Transverse colon (tissue), 4 donors: ENCODE measurements at regions not wholly inside any gene's neighbourhood (a gene's known extent, or its start where the extent isn't known, plus 50 kb on each side); places are given as distances from the start of the nearest gene placed in this dataset.
"Not testable (repeated sequence)": the region's sequence is repeated elsewhere in the genome, so short reads cannot be mapped to it uniquely, and the experiment has no call there.

Experiments
- DNase-seq: peaks from one replicate; pipeline ENCODE4 v3.0.0-alpha.2; 2019
- H3K27ac ChIP-seq, 4 donors: fragments of 200-600 bp; sonication (generic); 2 replicates each; pipeline ENCODE4 v1.5.1; 2016 to 2018; ENCODE audit warnings: inconsistent platforms in 4 of 4
- H3K27me3 ChIP-seq: fragments of 200-600 bp; sonication (generic); 2 replicates; pipeline ENCODE4 v1.5.1; 2017; ENCODE audit warnings: inconsistent platforms
- H3K36me3 ChIP-seq, 4 donors: fragments of 200-600 bp; sonication (generic); 2 replicates each; pipeline ENCODE4 v1.5.1; 2017 to 2019; ENCODE audit warnings: inconsistent platforms in 4 of 4
- H3K4me1 ChIP-seq, 4 donors: fragments of 200-600 bp; sonication (generic); 2 replicates each; pipeline ENCODE4 v1.5.1; 2017 to 2020; ENCODE audit warnings: inconsistent platforms in 4 of 4
- H3K4me3 ChIP-seq, 4 donors: fragments of 200-600 bp; sonication (generic); 1 replicate in 1 of 4; 2 replicates in 3 of 4; pipeline versions ENCODE4 v1.5.1 to v1.6.1; 2017 to 2019; ENCODE audit warnings: inconsistent platforms in 4 of 4
- H3K9me3 ChIP-seq, 2 donors: fragments of 200-600 bp; sonication (generic); 2 replicates each; pipeline ENCODE4 v1.5.1; 2017 to 2019; ENCODE audit warnings: inconsistent platforms in 2 of 2
- EP300 ChIP-seq: sonication (generic); formaldehyde crosslinking; IDR thresholded peaks from one replicate; pipeline ENCODE4 v1.6.1; 2017; ENCODE audit warnings: antibody characterized with exemption, low read depth
- POLR2A ChIP-seq: fragments of 450-650 bp; IDR thresholded peaks from one replicate; pipeline ENCODE4 v1.6.1; 2016; ENCODE audit warnings: antibody characterized with exemption, mild to moderate bottlenecking, moderate library complexity
- POLR2AphosphoS5 ChIP-seq, 3 donors: sonication (generic); formaldehyde crosslinking; IDR thresholded peaks; one replicate each; pipeline ENCODE4 v1.6.1; 2016; ENCODE audit warnings: antibody characterized with exemption in 3 of 3
- WGBS, 2 donors: methylation state at CpG; one replicate each; pipeline ENCODE4 v1.1.5; 2018; ENCODE audit warnings: low coverage in 1 of 2; 5-methylcytosine and 5-hydroxymethylcytosine counted together
- in situ Hi-C, 4 donors: fragments of 200-750 bp; cut with MboI; loops; one replicate each; pipeline versions ENCODE4 v1.15.0 to v1.15.1; 2017; ENCODE audit warnings: low sequenced_read_pairs in 3 of 4, low pct_ligation_motif_present in 1 of 4, low pct_unique_long_range_greater_than_20kb in 1 of 4
- intact Hi-C: fragments of 100-400 bp; cut with DNase I; formaldehyde crosslinking; loops from one replicate; pipeline ENCODE4 v1.15.1; 2023; ENCODE audit warnings: low total_unique reads
- TF ChIP-seq, protein P1 (sequence below), 5 experiments: fragments of 200-600 bp in 3 of 5; fragments of 450-650 bp in 2 of 5; sonication (generic) in 3 of 5; IDR thresholded peaks; 1 replicate in 2 of 5; 2 replicates in 3 of 5; pipeline ENCODE4 v1.5.1; 2016 to 2017; ENCODE audit warnings: antibody characterized with exemption in 5 of 5, inconsistent platforms in 3 of 5, mild to moderate bottlenecking in 2 of 5, moderate library complexity in 1 of 5

DNA sequence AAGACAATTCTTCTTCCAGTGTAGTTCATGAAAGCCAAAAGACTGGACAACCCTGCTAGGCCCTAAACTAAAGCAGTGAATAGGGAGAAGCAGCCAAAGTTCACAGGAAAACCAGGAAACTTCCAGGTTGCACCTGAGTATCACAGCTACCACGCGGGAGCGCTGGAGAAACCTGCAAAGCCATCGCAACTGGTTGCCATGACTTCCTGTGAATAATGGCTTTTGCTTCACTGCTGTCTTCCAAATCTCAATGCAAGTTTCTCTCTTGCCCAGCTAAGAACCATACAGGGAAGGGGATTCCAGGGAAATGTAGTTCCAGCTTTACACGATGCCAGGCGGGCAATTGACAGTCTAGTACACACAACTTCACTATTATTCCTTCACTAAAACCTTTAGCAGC lies 114.1 kb downstream of the GXYLT1 start:
- H3K36me3 ChIP-seq: no peaks in the 10 kb centered on the region
- no peaks in the 10 kb centered on the region for H3K9me3 ChIP-seq
- no peak for DNase-seq
- no peaks in the 10 kb centered on the region for H3K4me1 ChIP-seq
- intact Hi-C loops: no loop called here
- H3K4me3 ChIP-seq: no peak overlapping the region
- H3K27me3 ChIP-seq: no peaks in the 10 kb centered on the region
- in situ Hi-C loops: no loop called here
- WGBS, 2 donors: 98% methylated on average over 6 of the region's 6 CpGs; no CpG with 5 or more reads in 1 of the 2 donors
- no peak overlapping the region for H3K27ac ChIP-seq
- no peak for TF ChIP-seq POLR2A
- TF ChIP-seq EP300: no peak
- TF ChIP-seq, protein P1, sequence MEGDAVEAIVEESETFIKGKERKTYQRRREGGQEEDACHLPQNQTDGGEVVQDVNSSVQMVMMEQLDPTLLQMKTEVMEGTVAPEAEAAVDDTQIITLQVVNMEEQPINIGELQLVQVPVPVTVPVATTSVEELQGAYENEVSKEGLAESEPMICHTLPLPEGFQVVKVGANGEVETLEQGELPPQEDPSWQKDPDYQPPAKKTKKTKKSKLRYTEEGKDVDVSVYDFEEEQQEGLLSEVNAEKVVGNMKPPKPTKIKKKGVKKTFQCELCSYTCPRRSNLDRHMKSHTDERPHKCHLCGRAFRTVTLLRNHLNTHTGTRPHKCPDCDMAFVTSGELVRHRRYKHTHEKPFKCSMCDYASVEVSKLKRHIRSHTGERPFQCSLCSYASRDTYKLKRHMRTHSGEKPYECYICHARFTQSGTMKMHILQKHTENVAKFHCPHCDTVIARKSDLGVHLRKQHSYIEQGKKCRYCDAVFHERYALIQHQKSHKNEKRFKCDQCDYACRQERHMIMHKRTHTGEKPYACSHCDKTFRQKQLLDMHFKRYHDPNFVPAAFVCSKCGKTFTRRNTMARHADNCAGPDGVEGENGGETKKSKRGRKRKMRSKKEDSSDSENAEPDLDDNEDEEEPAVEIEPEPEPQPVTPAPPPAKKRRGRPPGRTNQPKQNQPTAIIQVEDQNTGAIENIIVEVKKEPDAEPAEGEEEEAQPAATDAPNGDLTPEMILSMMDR (IDR thresholded peaks at IDR 0.05): no peak
- no peak for TF ChIP-seq POLR2AphosphoS5 (IDR thresholded peaks at IDR 0.05)

DNA sequence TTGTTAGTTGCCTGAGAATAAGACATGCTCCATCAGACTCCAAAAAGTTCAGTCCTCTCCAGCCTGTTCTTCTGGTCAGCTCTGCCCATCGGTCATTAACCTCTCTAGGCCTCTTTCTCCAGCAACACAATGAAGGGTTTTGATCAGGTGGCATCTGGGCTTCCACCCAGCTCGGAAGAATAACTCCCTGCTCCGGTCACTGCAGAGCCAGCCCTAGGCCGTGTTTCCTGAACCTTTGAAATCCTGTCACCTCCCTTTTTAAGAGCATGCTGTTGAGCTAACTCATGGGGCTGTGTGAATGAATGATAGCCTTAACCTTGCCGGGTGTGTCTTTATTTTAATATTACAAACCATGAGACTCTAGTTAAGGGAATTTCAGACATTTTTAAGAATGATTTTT lies 117.1 kb downstream of the GXYLT1 start:
- in situ Hi-C loops (loop anchor here in 3 of 4 donors (5.0 to 10.0 kb wide), 3 partner anchors 753 to 1083 kb away; no protein-coding TSS in a partner anchor), intact Hi-C loops (loop anchor here (10.0 kb wide), 1 partner anchor 1083 kb away; no protein-coding TSS in a partner anchor)
- Histone ChIP-seq H3K36me3 (no peaks in the 10 kb centered on the region), H3K9me3 (no peaks in the 10 kb centered on the region), H3K27me3 (peaks cover 7% of the 10 kb centered on the region), H3K4me3 (no peak overlapping the region), H3K27ac (no peak overlapping the region), H3K4me1 (peaks cover 0 to 5% (median 2%) of the 10 kb centered on the region in 4 donors)
- TF ChIP-seq POLR2AphosphoS5 (IDR thresholded peaks at IDR 0.05) (no peak), EP300 (no peak), POLR2A (no peak)
- TF ChIP-seq, protein P1 (IDR thresholded peaks at IDR 0.05): no peak
- WGBS, 2 donors: 79 to 86% methylated on average over 5 of the region's 5 CpGs
- no peak for DNase-seq

DNA sequence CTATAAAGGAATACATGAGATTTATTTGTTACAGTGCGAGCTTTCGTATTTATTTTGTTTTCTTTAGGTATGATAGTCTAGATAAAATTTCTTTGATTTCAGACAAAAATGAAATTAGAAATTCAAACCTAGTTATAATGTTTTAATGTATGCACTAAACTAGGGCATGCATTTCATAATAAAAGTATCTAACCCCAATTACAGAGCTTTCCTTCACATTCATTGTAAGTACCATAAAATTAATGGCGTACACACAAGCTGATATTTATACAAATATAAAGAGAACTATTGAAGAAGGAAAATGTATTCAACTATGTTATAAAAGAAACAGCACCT lies 120.2 kb downstream of the GXYLT1 start:
- peak overlapping the region in 1 of 4 donors; percentile 38 for H3K4me3 ChIP-seq
- intact Hi-C loops: loop anchor here (10.0 kb wide), 1 partner anchor 1080 kb away; no protein-coding TSS in a partner anchor
- WGBS, 2 donors: 23 to 28% methylated on average over 3 of the region's 3 CpGs

DNA sequence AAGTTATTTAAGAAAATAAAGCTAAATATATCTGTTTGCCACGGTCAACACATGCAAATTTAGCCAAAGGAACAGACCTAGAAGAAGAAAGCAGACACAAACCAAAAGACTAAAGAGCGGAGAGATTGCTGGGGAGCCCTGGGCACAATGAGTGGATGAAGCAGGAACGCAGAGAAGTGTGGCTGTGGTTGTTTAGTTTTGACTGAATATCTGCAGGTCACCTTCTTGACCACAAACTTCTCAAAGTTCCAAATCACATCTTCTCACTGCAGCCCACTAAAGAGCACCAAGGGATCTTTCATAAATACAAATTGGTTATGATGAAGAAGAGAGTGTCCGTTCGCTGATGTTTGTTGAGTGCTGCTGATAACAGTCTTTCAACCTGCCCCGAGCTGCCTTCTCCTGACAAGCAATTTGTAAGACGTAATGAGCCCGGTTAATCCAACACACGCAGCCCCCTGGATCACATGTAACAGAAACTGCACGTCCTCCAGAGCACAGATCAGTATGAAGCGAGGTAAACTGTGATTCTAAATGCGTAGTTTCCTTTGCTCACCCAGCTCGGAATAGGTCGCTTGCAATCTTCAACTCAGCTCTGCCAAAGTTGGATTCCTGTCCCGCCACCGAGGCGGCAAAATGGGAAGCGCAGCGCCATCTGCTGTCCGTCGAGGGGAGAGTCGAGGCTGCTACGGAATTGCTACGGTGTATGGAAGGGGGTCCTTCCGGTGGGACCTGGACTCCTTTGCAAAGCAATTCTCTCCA lies 120.8 kb downstream of the GXYLT1 start:
- TF ChIP-seq, protein P1 (IDR thresholded peaks at IDR 0.05): peak; percentile 73 to 91 (median 88)
- TF ChIP-seq EP300: no peak
- peak overlapping the region in 3 of 4 donors; percentile 11 to 38 (median 17) for H3K4me3 ChIP-seq
- in situ Hi-C loops: loop anchor here in 3 of 4 donors (10.0 to 25.0 kb wide), 4 partner anchors 737 to 1087 kb away; no protein-coding TSS in a partner anchor
- peaks cover 7% of the 10 kb centered on the region for H3K27me3 ChIP-seq
- peak; percentile 64 for DNase-seq
- peaks cover 0 to 5% (median 2%) of the 10 kb centered on the region in 4 donors for H3K4me1 ChIP-seq
- H3K36me3 ChIP-seq: no peaks in the 10 kb centered on the region
- WGBS, 2 donors: 14 to 41% methylated on average over 3 to 25 of the region's 25 CpGs
- intact Hi-C loops: loop anchor here (10.0 kb wide), 1 partner anchor 1079 kb away; no protein-coding TSS in a partner anchor
- no peaks in the 10 kb centered on the region for H3K9me3 ChIP-seq
- H3K27ac ChIP-seq: no peak overlapping the region

More for the DNA sequence above, 120.2 kb downstream of the GXYLT1 start:
- H3K36me3 ChIP-seq: no peaks in the 10 kb centered on the region
- TF ChIP-seq, protein P1 (IDR thresholded peaks at IDR 0.05): peak in 1 of 5 experiments; percentile 27
- TF ChIP-seq POLR2A: no peak
- no peaks in the 10 kb centered on the region for H3K9me3 ChIP-seq
- in situ Hi-C loops: loop anchor here in 3 of 4 donors (10.0 to 25.0 kb wide), 4 partner anchors 737 to 1087 kb away; no protein-coding TSS in a partner anchor
- H3K4me1 ChIP-seq: peaks cover 0 to 5% (median 2%) of the 10 kb centered on the region in 4 donors
- peaks cover 7% of the 10 kb centered on the region for H3K27me3 ChIP-seq
- no peak overlapping the region for H3K27ac ChIP-seq
- no peak for DNase-seq

DNA sequence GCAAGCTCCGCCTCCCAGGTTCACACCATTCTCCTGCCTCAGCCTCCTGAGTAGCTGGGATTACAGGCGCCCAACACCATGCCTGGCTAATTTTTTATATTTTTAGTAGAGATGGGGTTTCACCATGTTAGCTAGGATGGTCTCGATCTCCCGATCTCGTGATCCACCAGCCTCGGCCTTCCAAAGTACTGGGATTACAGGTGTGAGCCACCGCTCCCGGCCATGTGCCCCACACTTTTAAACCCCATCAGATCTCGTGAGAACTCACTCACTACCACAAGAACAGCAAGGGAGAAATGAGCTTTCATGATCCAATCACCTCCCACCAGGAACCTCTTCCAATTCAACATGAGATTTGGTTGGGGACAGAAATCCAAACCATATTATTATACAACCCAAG lies 122.7 kb downstream of the GXYLT1 start:
- WGBS, 2 donors: 97% methylated on average over 9 of the region's 9 CpGs; no CpG with 5 or more reads in 1 of the 2 donors
- H3K4me1 ChIP-seq, H3K27me3 ChIP-seq, DNase-seq, H3K9me3 ChIP-seq, H3K36me3 ChIP-seq, H3K27ac ChIP-seq, H3K4me3 ChIP-seq: not testable (repeated sequence)
- in situ Hi-C loops (loop anchor here in 3 of 4 donors (10.0 to 25.0 kb wide), 4 partner anchors 735 to 1085 kb away; no protein-coding TSS in a partner anchor), intact Hi-C loops (loop anchor here (10.0 kb wide), 1 partner anchor 1077 kb away; no protein-coding TSS in a partner anchor)
